ENCODE measurements at regions not wholly inside any gene's neighbourhood (a gene's known extent, or its start where the extent isn't known, plus 50 kb on each side); places are given as distances from the start of the nearest gene placed in this dataset.

- TF ChIP-seq, protein P1, sequence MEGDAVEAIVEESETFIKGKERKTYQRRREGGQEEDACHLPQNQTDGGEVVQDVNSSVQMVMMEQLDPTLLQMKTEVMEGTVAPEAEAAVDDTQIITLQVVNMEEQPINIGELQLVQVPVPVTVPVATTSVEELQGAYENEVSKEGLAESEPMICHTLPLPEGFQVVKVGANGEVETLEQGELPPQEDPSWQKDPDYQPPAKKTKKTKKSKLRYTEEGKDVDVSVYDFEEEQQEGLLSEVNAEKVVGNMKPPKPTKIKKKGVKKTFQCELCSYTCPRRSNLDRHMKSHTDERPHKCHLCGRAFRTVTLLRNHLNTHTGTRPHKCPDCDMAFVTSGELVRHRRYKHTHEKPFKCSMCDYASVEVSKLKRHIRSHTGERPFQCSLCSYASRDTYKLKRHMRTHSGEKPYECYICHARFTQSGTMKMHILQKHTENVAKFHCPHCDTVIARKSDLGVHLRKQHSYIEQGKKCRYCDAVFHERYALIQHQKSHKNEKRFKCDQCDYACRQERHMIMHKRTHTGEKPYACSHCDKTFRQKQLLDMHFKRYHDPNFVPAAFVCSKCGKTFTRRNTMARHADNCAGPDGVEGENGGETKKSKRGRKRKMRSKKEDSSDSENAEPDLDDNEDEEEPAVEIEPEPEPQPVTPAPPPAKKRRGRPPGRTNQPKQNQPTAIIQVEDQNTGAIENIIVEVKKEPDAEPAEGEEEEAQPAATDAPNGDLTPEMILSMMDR (IDR thresholded peaks at IDR 0.05; ENCODE audit: insufficient read depth, missing control alignments): no peak
- no peak for FAIRE-seq
- no peak for DNase-seq (ENCODE audit: insufficient read length, low spot score)
Measured at GRCh38 chr14:96670391-96670790, 126.8 kb upstream of the VRK1 start.

GRCh38 chr14:96671218-96671617 is 126.0 kb upstream of the VRK1 start:
- FAIRE-seq (no peak), DNase-seq (ENCODE audit: insufficient read length, low spot score) (no peak)
- TF ChIP-seq, protein P1 (IDR thresholded peaks at IDR 0.05; ENCODE audit: insufficient read depth, missing control alignments): no peak

DNA sequence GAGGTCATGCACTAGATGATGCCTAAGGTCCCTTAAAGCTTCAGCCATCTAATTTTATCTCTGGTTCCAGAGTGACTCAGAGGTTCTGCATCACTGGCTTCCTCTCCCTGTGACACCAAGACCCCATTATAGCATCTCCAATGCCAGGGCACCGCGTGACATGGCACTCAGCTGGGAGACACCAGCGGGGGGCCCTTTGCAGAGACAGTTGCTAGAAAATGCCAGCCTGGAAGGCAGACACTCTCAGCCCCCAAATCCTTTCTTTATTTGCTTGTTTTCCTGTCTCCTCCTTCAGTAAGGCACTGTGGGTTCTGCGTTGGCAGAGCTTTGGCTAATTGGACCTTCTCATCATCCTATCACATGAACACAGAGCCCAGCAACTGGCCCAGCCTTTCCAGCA is 123.5 kb upstream of the VRK1 start:
- TF ChIP-seq, protein P1 (IDR thresholded peaks at IDR 0.05; ENCODE audit: insufficient read depth, missing control alignments): no peak
- DNase-seq (ENCODE audit: insufficient read length, low spot score) (no peak), FAIRE-seq (no peak)

GRCh38 chr14:96674121-96674520 is 123.1 kb upstream of the VRK1 start:
- TF ChIP-seq, protein P1 (IDR thresholded peaks at IDR 0.05; ENCODE audit: insufficient read depth, missing control alignments): no peak
- DNase-seq (ENCODE audit: insufficient read length, low spot score) (no peak), FAIRE-seq (no peak)

DNA sequence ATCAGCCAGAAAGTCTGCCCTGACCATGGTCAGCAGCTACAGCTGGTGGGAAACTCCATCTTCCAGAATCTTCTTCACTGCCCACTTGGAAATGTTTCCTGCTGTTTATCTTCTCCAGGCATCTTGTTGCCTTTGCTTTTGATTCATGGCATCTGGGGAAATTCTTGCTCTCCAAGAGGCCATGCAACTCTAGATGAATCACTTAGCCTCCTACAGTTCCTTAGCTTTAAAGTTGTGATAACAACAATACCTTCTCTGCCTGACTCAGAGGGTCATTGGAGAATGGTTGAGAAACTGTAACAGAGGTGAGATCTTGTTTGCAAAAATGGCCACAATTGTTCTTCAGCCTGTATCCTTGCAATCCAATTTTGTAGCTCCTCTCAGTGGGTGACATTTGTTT is 121.0 kb upstream of the VRK1 start:
- FAIRE-seq (no peak), DNase-seq (ENCODE audit: insufficient read length, low spot score) (no peak)
- TF ChIP-seq, protein P1 (IDR thresholded peaks at IDR 0.05; ENCODE audit: insufficient read depth, missing control alignments): no peak

DNA sequence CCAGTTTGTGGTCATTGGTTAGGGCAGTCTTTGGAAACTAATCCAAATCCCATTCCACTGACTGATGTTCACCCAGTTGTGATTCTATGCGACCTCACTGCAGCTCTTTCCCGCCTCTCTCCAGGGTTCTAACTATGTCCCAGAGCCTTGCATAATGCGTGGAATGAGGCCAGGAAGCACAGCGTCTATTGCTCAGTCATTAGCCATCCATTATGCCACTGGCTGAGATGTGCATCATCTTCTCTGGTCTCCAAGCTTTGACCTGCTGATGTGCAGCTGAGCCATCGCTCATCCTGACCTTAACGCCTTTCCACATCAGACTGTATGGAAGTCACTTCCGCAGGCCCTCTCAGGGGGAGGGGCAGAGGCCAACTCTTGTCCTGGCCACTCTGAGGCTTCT is 115.4 kb upstream of the VRK1 start:
- TF ChIP-seq, protein P1 (IDR thresholded peaks at IDR 0.05; ENCODE audit: insufficient read depth, missing control alignments): no peak
- FAIRE-seq: no peak
- DNase-seq (ENCODE audit: insufficient read length, low spot score): no peak

GRCh38 chr14:96682401-96682800 is 114.8 kb upstream of the VRK1 start:
- TF ChIP-seq, protein P1 (IDR thresholded peaks at IDR 0.05; ENCODE audit: insufficient read depth, missing control alignments): no peak
- no peak for FAIRE-seq
- no peak for DNase-seq (ENCODE audit: insufficient read length, low spot score)

All from D721Med (cell line).